ENCODE measurements at regions not wholly inside any gene's neighbourhood (a gene's known extent, or its start where the extent isn't known, plus 50 kb on each side); places are given as distances from the start of the nearest gene placed in this dataset.
"Not testable (repeated sequence)": the region's sequence is repeated elsewhere in the genome, so short reads cannot be mapped to it uniquely, and the experiment has no call there.

DNA sequence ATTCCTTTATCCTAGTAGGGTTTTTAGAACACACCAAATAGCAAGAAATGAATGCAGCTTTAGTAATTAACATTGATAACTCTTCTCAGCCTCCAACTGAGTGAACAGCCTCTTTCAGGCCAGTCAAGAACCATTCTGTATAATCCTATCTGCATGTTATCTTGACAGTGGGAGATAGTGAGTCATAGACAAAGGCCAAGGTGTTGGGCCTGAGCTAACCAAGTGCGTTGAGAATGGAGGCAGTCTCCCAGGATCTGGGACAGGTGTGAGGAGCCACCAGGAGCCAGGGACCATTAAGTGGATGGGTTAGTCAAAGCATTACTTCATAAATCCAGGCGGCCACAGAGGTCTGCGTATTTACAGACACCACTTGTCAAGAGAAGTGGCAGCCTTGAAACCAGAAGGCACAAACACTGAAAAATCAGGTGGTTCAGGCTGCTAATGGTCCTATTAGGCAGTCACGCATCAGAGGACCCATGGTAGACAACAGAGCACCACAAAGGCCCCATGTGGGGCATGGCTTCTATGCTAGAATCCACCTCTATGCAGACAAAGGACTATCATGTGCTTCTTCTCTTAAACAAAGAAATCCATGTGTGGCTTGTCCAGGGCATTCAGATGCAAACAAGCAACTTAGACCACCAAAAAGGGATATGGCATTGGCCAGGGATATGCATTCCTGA lies 409.7 kb upstream of the PIK3R1 start:
- no peak overlapping the region for H3K4me3 ChIP-seq (ENCODE audit: low read length)
- DNase-seq (ENCODE audit: low read depth): no peak
- no peak for TF ChIP-seq CTCF (IDR thresholded peaks at IDR 0.05; ENCODE audit: insufficient read depth, low read depth, low read length, missing control alignments)

- no peak for TF ChIP-seq CTCF (IDR thresholded peaks at IDR 0.05; ENCODE audit: insufficient read depth, low read depth, low read length, missing control alignments)
- DNase-seq (ENCODE audit: low read depth): no peak
- H3K4me3 ChIP-seq (ENCODE audit: low read length): no peak overlapping the region
Observed at GRCh38 chr5:67802766-67803165, 412.8 kb upstream of the PIK3R1 start.

- DNase-seq (ENCODE audit: low read depth): no peak
- TF ChIP-seq CTCF (IDR thresholded peaks at IDR 0.05; ENCODE audit: insufficient read depth, low read depth, low read length, missing control alignments): no peak
- H3K4me3 ChIP-seq (ENCODE audit: low read length): no peak overlapping the region
Observed at GRCh38 chr5:67799732-67800234, 415.8 kb upstream of the PIK3R1 start.

GRCh38 chr5:67798470-67798869 lies 417.1 kb upstream of the PIK3R1 start:
- not testable (repeated sequence) for H3K4me3 ChIP-seq (ENCODE audit: low read length); DNase-seq (ENCODE audit: low read depth)

DNA sequence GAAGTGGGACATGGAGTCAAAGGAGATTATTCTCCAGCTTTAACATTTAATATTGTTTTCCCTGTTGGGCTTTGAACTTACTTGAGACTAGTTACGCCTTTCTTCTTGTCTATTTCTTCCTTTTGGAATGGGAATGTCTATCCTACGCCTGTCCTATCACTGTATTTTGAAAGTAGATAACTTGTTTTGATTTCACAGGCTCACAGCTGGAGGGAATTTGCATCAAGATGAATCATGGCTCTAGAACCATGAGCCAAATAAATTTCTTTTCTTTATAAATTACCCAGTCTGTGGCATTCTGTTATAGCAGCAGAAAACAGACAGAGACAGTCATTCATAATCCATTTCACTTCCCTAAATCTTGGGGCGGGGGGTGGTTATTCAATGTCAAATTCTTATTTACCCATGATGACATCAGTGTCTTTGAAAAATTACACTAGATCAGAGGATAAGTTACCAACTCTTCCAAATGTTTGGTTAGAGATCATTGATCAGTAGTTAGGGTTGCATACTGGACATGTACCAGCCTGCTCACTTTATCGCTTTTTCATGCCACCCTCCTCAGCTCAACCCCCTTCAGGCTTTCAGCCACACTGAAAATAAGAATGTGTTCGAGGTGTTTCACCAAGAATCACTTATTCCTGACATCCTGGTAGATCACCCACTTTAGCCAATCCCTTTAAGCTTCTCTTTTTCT lies 419.6 kb upstream of the PIK3R1 start:
- no peak for TF ChIP-seq CTCF (IDR thresholded peaks at IDR 0.05; ENCODE audit: insufficient read depth, low read depth, low read length, missing control alignments)
- no peak for DNase-seq (ENCODE audit: low read depth)
- no peak overlapping the region for H3K4me3 ChIP-seq (ENCODE audit: low read length)

- no peak for DNase-seq (ENCODE audit: low read depth)
- no peak for TF ChIP-seq CTCF (IDR thresholded peaks at IDR 0.05; ENCODE audit: insufficient read depth, low read depth, low read length, missing control alignments)
Observed at GRCh38 chr5:67793966-67794365, 421.6 kb upstream of the PIK3R1 start.

DNA sequence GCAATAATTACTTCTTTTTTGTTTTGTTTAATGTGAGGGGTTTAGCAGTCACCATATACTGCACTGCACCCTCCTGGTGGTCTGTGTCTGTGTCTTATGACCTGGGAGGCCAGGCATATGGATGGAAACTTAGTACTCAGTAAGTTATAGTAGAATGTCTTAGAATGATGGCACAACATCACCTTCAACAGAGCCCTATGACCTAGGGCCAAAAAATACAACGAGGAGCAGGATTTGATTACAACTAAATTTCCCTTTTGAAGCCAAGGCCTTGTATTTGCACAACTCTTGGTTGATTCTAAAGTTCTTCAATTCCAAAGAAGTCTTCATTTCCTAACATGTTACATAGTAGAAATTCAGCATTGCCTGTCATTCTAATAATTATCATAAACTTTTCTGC lies 422.1 kb upstream of the PIK3R1 start:
- DNase-seq (ENCODE audit: low read depth): no peak
- no peak for TF ChIP-seq CTCF (IDR thresholded peaks at IDR 0.05; ENCODE audit: insufficient read depth, low read depth, low read length, missing control alignments)
- no peak overlapping the region for H3K4me3 ChIP-seq (ENCODE audit: low read length)

More at GRCh38 chr5:67793966-67794365, 421.6 kb upstream of the PIK3R1 start:
- no peak overlapping the region for H3K4me3 ChIP-seq (ENCODE audit: low read length)
